ELF-1 (cell line): ENCODE measurements at regions not wholly inside any gene's neighbourhood (a gene's known extent, or its start where the extent isn't known, plus 50 kb on each side); places are given as distances from the start of the nearest gene placed in this dataset.
A peak's percentile ranks its signal among the peaks of the same experiment; 100 is the strongest.

ENCODE experiments used
- DNase-seq: peaks from one replicate; pipeline ENCODE4 v3.0.0-alpha.2; 2016; ENCODE audit warnings: low read depth, low spot score

DNA sequence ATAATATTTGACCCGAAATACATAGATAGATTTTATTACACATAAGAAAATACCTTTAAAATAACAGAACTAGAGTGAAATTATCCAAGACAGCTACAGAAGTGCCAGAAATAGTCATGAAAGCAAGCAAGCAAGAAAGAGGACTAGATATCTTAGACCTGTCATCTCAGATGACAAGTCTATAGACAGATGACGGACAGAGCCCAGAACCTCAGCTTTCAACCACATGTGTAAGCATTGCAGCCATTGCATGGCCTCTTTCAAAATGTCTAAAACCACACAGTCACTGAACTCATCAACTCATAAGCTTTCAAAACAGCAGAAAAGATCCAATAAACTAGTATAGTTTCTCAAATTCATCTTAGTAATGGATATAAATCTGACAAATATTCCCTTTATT, 59.8 kb upstream of the FHIT start:
- no peak for DNase-seq

- DNase-seq: peak; percentile 64
These were observed 64.6 kb upstream of the FHIT start for GRCh38 chr3:61315871-61316270.

DNA sequence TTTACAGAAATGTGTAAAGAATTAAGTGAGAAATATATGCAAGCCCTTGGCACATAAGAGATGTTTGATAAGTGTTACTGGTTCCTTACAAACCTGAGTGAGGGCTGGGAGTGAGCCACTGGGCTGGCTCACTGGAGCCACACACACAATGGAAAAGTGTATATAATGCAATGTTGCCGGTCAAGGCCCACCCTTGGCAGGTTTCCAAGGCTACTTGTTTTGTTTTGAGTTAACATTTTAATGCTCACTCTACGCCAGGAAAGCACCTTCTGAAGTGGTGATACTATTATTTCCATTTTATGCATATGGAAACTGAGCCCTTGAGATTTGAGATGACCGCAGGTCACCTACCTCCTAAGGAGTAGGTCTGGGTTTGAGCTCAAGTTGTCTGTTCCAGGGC, 71.8 kb upstream of the FHIT start:
- DNase-seq: no peak

DNA sequence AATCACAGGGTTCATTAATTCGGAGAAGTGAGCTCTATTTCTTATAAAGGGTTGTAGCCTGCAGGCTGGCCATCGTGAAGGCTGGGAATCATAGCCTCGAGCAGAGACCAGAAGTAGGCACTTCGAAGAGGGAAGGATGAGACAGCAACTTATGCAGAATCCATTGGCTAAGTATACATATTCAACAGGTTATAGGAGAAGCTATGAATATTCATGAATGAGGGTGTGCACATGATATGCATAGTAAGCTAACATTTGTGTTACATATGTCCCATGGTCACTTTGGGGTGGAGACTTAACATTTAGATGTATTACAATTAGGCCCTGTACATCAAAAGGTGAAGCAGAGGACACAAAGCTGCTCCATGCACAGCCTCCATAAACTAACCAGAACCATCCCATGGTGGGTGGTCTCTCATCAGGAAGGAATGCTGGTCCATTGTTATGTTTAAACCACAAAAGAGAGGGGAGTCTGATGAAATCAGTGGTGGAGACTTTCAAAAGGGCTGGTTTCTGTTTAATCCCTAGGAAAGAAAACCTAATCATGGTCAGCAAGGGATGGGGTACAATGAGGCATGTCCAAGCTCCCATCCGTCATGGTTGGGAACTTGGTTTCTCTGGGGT, 80.8 kb upstream of the FHIT start:
- peak; percentile 64 for DNase-seq

GRCh38 chr3:61333192-61333961, 82.1 kb upstream of the FHIT start:
- no peak for DNase-seq

- DNase-seq: no peak
These were observed 83.5 kb upstream of the FHIT start for GRCh38 chr3:61334783-61335182.

- DNase-seq: no peak
These were observed 89.7 kb upstream of the FHIT start for GRCh38 chr3:61340931-61341461.

GRCh38 chr3:61343543-61343942, 92.3 kb upstream of the FHIT start:
- no peak for DNase-seq

- no peak for DNase-seq
These were observed 93.8 kb upstream of the FHIT start for GRCh38 chr3:61345020-61345419.

GRCh38 chr3:61347981-61348380, 96.7 kb upstream of the FHIT start:
- DNase-seq: no peak

- DNase-seq: no peak
These were observed 98.5 kb upstream of the FHIT start for GRCh38 chr3:61349717-61350116.

DNA sequence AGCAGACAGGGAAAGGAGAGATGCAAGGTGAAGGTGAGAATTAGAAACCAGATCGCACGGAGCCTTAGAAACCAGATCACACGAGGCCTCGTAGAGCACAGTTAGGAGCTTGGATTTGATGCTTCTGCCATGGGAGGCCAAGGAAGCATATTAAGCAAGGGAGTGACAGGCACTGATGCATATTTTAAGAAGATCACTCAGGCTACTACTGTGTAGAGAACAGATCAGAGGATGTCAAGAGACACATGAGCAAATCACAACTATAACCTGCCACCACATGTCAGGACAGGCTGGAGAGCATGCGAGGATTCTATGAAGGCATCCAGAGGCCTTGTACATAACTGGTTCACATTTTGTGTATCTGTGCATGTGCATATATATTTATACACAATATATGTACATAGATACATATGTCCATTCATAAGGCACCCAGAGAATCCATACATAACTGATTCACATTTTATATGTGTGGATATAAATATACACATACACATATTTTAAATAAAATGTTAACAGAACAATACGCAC, 99.6 kb upstream of the FHIT start:
- no peak for DNase-seq

DNA sequence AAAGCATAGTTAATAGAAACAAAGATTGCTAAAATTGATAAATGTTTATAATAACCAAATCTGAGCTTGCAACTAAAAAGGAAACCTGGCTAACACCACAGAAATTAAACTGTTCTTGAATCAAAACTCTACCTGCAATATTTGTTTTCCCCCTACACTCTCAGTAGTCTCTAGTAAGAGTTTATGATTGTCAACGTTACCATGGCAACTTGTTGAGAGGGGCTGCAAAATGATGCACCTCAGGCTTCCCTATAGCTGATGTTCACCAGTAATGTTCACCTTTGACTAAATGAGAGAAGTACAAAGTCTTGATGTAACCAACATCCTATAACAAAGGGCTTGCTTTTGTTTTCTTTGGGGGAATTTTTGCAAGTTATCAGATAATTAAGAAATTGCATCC, 101.1 kb upstream of the FHIT start:
- no peak for DNase-seq

GRCh38 chr3:61353382-61353781, 102.1 kb upstream of the FHIT start:
- no peak for DNase-seq

DNA sequence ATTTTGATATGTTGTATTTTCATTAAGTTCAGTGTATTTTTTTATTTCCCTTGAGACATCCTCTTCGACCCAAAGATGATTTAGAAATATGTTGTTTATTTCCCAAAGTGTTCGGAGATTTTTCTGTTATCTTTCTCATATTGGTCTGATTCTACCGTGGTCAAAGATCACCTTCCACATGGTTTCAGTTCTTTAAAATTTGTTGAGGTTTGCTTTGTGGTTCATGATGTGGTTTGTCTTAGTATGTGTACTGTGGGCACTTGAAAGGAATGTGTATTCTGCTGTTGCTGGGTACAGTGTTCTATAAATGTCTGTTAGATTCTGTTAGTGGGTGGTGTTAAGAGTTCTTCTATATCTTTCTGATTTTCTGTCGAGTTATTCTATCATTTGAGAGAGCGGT, 103.4 kb upstream of the FHIT start:
- no peak for DNase-seq

GRCh38 chr3:61356685-61357084, 105.4 kb upstream of the FHIT start:
- no peak for DNase-seq

- DNase-seq: no peak
These were observed 106.7 kb upstream of the FHIT start for GRCh38 chr3:61357902-61358301.

GRCh38 chr3:61358364-61358763, 107.1 kb upstream of the FHIT start:
- DNase-seq: no peak

- no peak for DNase-seq
These were observed 109.2 kb upstream of the FHIT start for GRCh38 chr3:61360297-61360965.

DNA sequence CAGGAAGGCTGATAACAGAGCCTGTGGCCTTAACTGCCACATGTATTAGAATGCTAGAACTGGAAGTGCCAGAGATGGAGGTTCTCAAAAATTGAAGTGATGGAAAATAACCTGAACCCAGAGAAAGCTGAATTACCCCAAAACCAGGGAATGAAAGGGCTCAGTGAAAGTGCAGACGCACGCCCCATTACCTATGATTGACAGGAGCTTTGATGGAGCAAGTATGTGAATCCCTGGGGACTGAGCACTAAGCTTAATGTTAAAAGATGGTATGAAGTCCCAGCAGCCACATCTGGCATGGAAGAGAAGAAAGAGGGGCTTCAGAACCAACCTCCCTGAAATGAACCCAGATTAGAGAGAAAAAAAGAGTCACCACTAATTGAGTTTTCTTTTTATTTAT, 118.4 kb upstream of the FHIT start:
- DNase-seq: no peak

- DNase-seq: peak; percentile 14
These were observed 119.9 kb upstream of the FHIT start for GRCh38 chr3:61371123-61371522.

GRCh38 chr3:61372723-61373122, 121.5 kb upstream of the FHIT start:
- no peak for DNase-seq
